NCI-H69 (cell line): ENCODE measurements at regions not wholly inside any gene's neighbourhood (a gene's known extent, or its start where the extent isn't known, plus 50 kb on each side); places are given as distances from the start of the nearest gene placed in this dataset.
"Not testable (repeated sequence)": the region's sequence is repeated elsewhere in the genome, so short reads cannot be mapped to it uniquely, and the experiment has no call there.

ENCODE experiments used
- DNase-seq: peaks from one replicate; lab custom pipeline; 2025; lab: John Stamatoyannopoulos, UW

- no peak for DNase-seq
Observed at GRCh38 chr3:110393941-110394340, 677.7 kb upstream of the NECTIN3 start.

DNA sequence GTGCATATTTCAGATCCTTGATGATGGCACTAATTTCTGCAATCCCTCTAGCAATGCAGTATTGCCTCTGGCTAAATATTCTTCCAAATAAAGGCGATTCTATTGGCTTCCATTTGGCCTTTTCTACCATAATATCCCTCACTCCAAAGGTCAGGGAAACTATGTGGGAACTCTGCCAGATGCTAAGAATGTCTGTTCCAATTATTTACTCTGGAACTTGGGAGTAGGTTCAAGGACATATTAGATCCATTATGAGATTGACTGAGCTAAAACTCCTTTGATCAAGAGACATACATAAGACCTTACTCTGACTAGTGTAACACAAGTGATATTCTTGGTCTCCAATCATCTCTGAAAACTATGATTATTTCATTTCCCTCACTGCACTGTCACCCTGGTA is 674.5 kb upstream of the NECTIN3 start:
- no peak for DNase-seq

DNA sequence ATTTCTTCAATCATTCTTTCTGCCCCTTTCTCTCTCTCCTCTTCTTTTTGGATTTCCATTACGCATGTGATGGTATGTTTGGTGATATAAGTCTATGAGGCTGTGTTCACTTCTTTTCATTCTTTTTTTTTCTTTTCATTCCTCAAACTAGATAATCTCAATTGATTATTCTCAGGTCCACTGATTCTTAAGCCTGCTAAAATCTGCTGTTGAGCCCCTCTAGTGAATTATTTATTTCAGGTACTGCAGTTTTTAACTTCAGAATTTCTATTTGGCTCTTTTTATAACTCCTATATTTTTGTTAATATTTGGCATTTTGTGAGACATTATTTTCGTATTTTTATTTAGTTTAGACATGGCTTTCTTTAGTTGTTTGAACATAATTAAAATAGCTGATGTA is 671.3 kb upstream of the NECTIN3 start:
- no peak for DNase-seq

DNA sequence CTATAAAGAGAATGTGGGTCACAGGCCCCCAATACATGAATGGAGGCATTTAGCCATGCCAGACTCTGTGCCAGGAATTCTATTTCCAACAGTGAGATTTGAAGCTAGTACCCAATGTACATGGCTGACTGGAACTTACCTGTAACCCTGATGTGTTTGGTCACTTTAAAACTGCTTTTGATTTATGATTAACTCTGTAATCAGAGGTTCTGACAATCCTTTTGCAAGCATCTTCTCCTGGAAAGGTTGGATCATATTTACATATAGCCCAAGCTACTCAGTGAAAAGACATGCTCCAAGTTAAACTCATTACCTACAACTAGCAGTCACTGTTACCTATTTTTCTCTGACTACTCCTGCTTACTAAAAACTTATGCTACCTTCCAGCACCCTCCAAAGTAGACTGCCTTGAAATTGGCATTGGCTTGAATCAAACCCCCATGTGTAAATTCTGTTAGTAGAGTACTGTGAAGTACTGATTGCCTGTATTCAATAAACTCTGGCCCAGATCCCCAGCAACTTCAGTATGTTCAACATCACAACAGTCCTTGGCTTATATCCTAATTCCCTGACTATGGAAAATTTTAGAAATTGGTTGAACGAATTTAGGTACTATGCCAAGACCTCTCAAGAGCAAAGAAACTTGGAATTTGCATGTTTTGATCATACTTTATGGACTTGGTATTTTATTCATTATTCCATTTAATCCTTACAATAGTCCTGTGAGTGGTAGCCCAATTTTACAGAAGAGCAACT is 665.6 kb upstream of the NECTIN3 start:
- DNase-seq, result no peak

DNA sequence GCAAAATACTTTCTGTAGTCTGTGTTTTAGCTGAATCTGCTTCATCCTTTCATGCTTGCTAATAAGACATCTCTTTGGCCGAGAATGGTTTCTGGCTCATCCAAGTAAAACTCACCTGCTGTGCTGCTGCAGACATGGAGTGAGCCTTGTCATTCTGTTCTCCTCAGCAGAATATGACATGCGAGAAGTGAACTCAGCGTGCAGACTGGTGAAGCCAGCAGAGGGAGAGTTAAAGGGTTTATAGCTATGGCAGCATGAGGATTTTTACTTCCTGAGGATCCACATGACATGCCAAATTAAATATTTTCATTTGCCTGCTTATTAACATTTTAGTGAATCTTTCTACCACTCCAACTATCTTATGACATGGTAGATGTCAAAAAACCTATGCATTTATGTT is 658.4 kb upstream of the NECTIN3 start:
- DNase-seq, result no peak

GRCh38 chr3:110413807-110414748 is 657.5 kb upstream of the NECTIN3 start:
- no peak for DNase-seq

DNA sequence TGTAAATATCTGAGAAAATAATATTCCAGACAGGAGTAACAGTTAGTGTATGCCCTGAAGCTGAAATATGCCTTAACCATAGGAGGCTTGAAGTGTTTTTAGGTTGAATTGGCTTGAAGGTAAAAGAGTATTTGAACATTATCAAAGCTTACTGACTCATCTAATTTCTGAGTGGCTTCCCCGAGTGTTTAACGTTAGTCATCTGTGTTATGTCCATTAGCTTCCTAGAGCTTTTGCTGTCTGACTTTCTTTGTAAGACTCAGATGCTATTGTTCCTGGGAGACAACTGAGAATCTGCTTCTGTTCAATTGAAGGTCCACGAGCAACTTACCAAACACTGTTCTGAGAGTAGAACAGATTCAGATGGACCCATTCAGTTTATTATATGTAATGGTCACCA is 656.8 kb upstream of the NECTIN3 start:
- DNase-seq, result peak; percentile 6

DNA sequence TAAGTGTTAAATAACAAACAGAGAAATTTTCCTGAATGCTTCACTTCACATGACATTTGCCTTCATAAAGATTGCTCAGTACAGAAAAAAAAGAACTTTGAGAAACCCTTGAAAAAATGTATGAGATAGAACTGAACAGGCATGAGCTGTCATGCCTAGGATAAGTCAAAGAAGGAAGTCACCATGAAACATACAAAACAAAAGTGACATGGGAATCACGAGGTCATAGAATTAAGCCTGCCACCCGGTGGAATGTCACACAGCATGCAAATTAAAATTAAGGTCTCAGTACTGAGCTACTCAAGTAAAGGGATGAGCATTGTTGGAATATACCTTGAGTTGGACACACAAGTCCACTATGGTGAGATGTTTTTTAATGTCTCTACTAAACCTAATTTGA is 652.5 kb upstream of the NECTIN3 start:
- DNase-seq, result peak; percentile 4

GRCh38 chr3:110419601-110420000 is 652.0 kb upstream of the NECTIN3 start:
- no peak for DNase-seq

DNA sequence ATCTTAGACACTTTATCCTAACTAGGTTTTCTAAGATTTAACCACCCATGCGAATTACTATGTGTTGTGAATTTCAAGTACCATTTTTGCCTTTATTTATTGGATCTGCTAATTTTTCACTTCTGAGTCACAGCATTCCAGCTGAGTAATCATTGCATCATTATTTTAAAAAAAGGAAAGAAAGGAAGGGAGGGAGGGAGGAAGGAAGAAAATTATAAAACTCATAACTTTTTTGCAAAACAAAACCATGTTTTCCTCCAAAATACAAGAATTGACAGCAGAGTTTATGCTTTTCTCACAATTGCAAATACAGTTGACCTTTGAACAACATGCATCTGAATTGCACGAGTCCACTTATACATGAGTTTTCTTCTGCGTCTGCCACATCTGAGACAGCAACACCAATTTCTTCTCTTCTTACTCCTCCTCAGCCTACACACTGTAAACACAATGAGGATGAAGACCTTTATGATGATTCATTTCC is 651.4 kb upstream of the NECTIN3 start:
- no peak for DNase-seq

GRCh38 chr3:110423276-110423675 is 648.3 kb upstream of the NECTIN3 start:
- no peak for DNase-seq

GRCh38 chr3:110430146-110430545 is 641.5 kb upstream of the NECTIN3 start:
- DNase-seq, result no peak

DNA sequence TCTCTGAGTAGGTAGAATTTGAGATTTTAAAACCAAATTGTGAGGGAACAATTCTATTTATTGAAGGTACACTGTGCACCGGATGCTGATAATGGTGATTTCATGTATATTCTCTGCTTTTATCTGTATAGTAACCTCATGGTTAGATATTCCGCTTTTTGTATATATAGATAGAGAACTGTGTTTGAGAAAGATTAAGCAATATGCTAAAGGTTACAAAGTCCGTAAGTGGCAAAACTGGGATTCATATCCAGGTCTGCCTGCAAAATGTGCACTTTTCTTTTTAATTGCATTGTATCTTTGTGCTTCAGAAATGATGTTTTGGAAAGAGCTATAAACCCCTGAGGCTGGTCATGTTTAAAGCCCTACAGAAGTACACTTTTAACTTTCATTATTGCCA is 635.4 kb upstream of the NECTIN3 start:
- DNase-seq, result no peak

DNA sequence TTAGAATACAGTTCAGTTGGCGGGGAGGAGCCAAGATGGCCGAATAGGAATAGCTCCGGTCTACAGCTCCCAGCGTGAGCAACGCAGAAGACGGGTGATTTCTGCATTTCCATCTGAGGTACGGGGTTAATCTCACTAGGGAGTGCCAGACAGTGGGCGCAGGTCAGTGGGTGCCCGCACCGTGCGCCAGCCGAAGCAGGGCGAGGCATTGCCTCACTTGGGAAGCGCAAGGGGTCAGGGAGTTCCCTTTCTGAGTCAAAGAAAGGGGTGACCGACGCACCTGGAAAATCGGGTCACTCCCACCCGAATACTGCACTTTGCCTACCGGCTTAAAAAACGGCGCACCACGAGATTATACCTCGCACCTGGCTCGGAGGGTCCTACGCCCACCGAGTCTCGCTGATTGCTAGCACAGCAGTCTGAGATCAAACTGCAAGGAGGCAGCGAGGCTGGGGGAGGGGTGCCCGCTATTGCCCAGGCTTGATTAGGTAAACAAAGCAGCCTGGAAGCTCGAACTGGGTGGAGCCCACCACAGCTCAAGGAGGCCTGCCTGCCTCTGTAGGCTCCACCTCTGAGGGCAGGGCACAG is 631.5 kb upstream of the NECTIN3 start:
- not testable (repeated sequence) for DNase-seq

- no peak for DNase-seq
Observed at GRCh38 chr3:110454066-110454465, 617.5 kb upstream of the NECTIN3 start.

GRCh38 chr3:110456001-110456400 is 615.6 kb upstream of the NECTIN3 start:
- no peak for DNase-seq

GRCh38 chr3:110456438-110457138 is 615.0 kb upstream of the NECTIN3 start:
- DNase-seq, result no peak

DNA sequence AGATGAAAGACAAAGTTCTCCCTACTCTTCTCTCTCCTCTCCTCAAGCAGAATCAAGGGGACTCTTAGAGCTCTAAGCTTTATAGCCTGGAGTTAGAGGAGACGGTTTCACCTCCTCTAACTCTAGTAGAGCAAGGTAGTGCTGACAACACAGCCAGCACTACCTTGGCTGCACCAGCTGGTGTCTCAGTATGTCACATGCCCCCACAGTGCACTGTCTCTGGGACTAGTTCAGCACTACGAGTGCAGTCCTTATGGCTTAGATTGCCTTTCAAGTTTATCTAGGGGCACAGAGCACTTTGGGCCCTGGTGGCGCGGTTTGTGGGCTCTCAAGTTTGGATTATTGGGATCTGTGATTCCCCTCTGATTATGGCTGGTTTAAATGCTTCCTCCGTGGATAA is 614.1 kb upstream of the NECTIN3 start:
- no peak for DNase-seq

- peak; percentile 11 for DNase-seq
Observed at GRCh38 chr3:110459021-110459420, 612.6 kb upstream of the NECTIN3 start.

DNA sequence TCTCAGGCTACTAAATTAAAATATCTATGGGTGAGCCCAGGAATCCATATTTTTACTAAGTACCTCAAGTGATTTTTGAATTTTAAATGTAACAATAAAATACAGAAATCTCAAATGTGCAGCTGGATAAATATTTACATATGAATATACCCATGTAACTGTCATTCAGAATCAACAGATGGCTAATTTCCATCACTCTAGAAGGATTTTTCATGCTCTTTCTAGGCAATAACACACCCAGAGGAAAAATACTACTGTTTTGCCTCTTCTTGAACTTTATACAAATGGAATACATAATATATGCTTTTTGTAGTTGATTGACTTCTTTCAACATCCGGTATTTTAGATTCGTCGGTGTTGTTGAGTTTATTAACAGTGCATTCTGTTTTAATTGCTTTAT is 601.3 kb upstream of the NECTIN3 start:
- peak; percentile 57 for DNase-seq

DNA sequence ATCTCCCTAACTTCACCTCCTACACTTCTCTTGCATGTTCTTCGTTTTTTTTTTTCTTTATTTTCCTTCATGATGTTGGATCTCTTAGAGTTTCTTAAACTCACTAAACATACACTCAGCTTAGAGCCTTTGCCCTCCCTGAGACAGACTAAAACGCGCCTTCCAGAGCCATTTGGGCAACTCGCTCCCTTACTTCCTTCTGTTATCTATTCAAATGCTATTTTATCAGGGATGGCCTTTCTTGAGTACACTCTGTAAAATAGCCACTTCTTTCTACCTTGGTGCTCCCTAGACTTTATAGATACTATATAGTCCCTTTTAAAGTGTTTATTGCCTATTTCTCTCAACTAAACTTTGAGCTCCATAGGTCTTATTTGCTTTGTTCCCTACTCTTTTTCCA is 598.2 kb upstream of the NECTIN3 start:
- no peak for DNase-seq

- DNase-seq, result no peak
Observed at GRCh38 chr3:110474397-110474796, 597.2 kb upstream of the NECTIN3 start.
